Endothelial cell of umbilical vein (primary cell): ENCODE measurements at regions not wholly inside any gene's neighbourhood (a gene's known extent, or its start where the extent isn't known, plus 50 kb on each side); places are given as distances from the start of the nearest gene placed in this dataset.

ENCODE experiments used
- BruUV-seq: library from RNA; stranded (reverse); fragments of 400-500 nt; replicated peaks from 2 replicates; lab custom pipeline; 2021; lab: Mats Ljungman, UMichigan
- CTCF ChIA-PET: fragments of 300-600, 350-600 bp; sonication (Branson Sonifier 250); formaldehyde crosslinking; loops from one replicate; lab custom pipeline; 2021; ENCODE audit warnings: antibody characterized with exemption, inconsistent platforms; lab: Charles Lee
- POLR2A ChIA-PET: fragments of 300-600, 350-600 bp; sonication (Branson Sonifier 250); formaldehyde crosslinking; loops from one replicate; lab custom pipeline; 2021; ENCODE audit warnings: antibody characterized with exemption, inconsistent platforms; lab: Charles Lee
- DNase-seq: peaks from one replicate; pipeline ENCODE4 v3.0.0-alpha.2; 2011; ENCODE audit warnings: low read depth, low spot score
- FAIRE-seq: peaks from 2 replicates; lab custom pipeline; 2011; peaks lifted over from hg19 to GRCh38; lab: Jason Lieb, UNC
- H2AFZ ChIP-seq: 2 replicates; pipeline ENCODE4 v1.6.0; 2012; ENCODE audit warnings: low read depth, low read length, control low read depth, inconsistent platforms
- H3K27ac ChIP-seq: 2 replicates; pipeline ENCODE4 v1.5.1; 2011; ENCODE audit warnings: low read depth, mild to moderate bottlenecking, control low read depth, low read length, moderate library complexity; ENCODE audit not compliant: insufficient read depth
- H3K27me3 ChIP-seq, 2 experiments: 2 replicates each; pipeline versions ENCODE4 v1.6.0 to v1.6.1; 2011; ENCODE audit warnings: low read length in 2 of 2, mixed read lengths in 1 of 2; ENCODE audit not compliant: control insufficient read depth in 2 of 2, insufficient read depth in 2 of 2
- H3K36me3 ChIP-seq, 2 experiments: 2 replicates in 1 of 2; 3 replicates in 1 of 2; pipeline ENCODE4 v1.5.1; 2011; ENCODE audit warnings: low read length in 2 of 2, mild to moderate bottlenecking in 1 of 2, moderate library complexity in 1 of 2; ENCODE audit not compliant: control insufficient read depth in 2 of 2, insufficient read depth in 2 of 2; ENCODE audit errors: extremely low read depth in 1 of 2
- H3K4me1 ChIP-seq: 3 replicates; pipeline ENCODE4 v1.5.1; 2011; ENCODE audit warnings: mild to moderate bottlenecking, low read length; ENCODE audit not compliant: control insufficient read depth, insufficient read depth; ENCODE audit errors: extremely low read depth
- H3K4me2 ChIP-seq: 2 replicates; pipeline ENCODE4 v1.6.1; 2011; ENCODE audit warnings: low read length, control low read depth, mixed read lengths; ENCODE audit not compliant: insufficient read depth
- H3K4me3 ChIP-seq, 3 experiments: fragments of 200-600 bp in 1 of 3; sonication (generic), shearing (Covaris generic) in 1 of 3; replicated peaks in 1 of 3; 2 replicates each; pipeline ENCODE4 v1.5.1; 2011 to 2016; ENCODE audit warnings: control low read depth in 3 of 3, low read length in 3 of 3, mild to moderate bottlenecking in 2 of 3, inconsistent platforms in 1 of 3, low read depth in 1 of 3, moderate library complexity in 1 of 3; ENCODE audit not compliant: insufficient read depth in 1 of 3
- H3K79me2 ChIP-seq: 2 replicates; pipeline ENCODE4 v1.6.0; 2012; ENCODE audit warnings: low read length, inconsistent platforms; ENCODE audit not compliant: control insufficient read depth, insufficient read depth
- H3K9ac ChIP-seq: replicated peaks from 2 replicates; pipeline ENCODE3; 2011; ENCODE audit warnings: low read length, control low read depth; ENCODE audit not compliant: insufficient read depth; ENCODE audit errors: extremely low read depth
- H3K9me1 ChIP-seq: replicated peaks from 3 replicates; pipeline ENCODE4 v1.6.0; 2011; ENCODE audit warnings: mild to moderate bottlenecking, low read length; ENCODE audit not compliant: control insufficient read depth, insufficient read depth; ENCODE audit errors: extremely low read depth
- H3K9me3 ChIP-seq: replicated peaks from 2 replicates; pipeline ENCODE4 v1.5.1; 2012; ENCODE audit warnings: low read length, inconsistent platforms; ENCODE audit not compliant: control insufficient read depth, insufficient read depth
- H4K20me1 ChIP-seq: replicated peaks from 2 replicates; pipeline ENCODE3; 2011; ENCODE audit warnings: mild to moderate bottlenecking, low read length; ENCODE audit not compliant: control insufficient read depth, insufficient read depth; ENCODE audit errors: extremely low read depth
- EZH2 ChIP-seq: IDR thresholded peaks from 2 replicates; pipeline ENCODE4 v1.6.1; 2012; ENCODE audit warnings: borderline replicate concordance, low read depth, mild to moderate bottlenecking, moderate library complexity, low read length, inconsistent platforms; ENCODE audit not compliant: severe bottlenecking
- FOS ChIP-seq: IDR thresholded peaks from 2 replicates; pipeline ENCODE4 v1.6.1; 2011; ENCODE audit warnings: mild to moderate bottlenecking, low read length, moderate library complexity, borderline replicate concordance; ENCODE audit not compliant: insufficient read depth
- GATA2 ChIP-seq: IDR thresholded peaks from 2 replicates; pipeline ENCODE4 v1.7.0; 2011; ENCODE audit warnings: low read depth, mild to moderate bottlenecking, moderate library complexity, mixed read lengths, low read length; ENCODE audit not compliant: insufficient read length, insufficient read depth
- JUN ChIP-seq: IDR thresholded peaks from 2 replicates; pipeline ENCODE4 v1.6.1; 2011; ENCODE audit warnings: borderline replicate concordance, low read depth; ENCODE audit not compliant: insufficient read length, insufficient read depth
- MYC ChIP-seq: IDR thresholded peaks from one replicate; pipeline ENCODE4 v1.6.1; 2011; ENCODE audit warnings: mild to moderate bottlenecking, low read depth, low read length
- POLR2A ChIP-seq: IDR thresholded peaks from 2 replicates; pipeline ENCODE4 v1.6.1; 2012; ENCODE audit warnings: low read depth, mild to moderate bottlenecking, control low read depth, low read length
- POLR2AphosphoS5 ChIP-seq: IDR thresholded peaks from 2 replicates; pipeline ENCODE4 v1.6.1; 2012; ENCODE audit warnings: low read depth, mild to moderate bottlenecking, control low read depth, low read length, moderate library complexity; ENCODE audit not compliant: insufficient read depth
- dilution Hi-C: fragments of 300-500 bp; cut with MboI; formaldehyde crosslinking; loops from one replicate; pipeline ENCODE4 v1.15.0; 2019; ENCODE audit warnings: low sequenced_read_pairs; ENCODE audit not compliant: extremely low pct_ligation_motif_present
- intact Hi-C: fragments of 100-400 bp; cut with micrococcal nuclease; formaldehyde crosslinking; loops from one replicate; pipeline ENCODE4 v1.10.0; 2022
- TF ChIP-seq, protein P1 (sequence below), 2 donors: IDR thresholded peaks; 1 replicate in 1 of 2; 2 replicates in 1 of 2; pipeline ENCODE4 v1.5.1; 2011; ENCODE audit warnings: low read length in 2 of 2, mild to moderate bottlenecking in 2 of 2, moderate library complexity in 2 of 2, control low read depth in 1 of 2, inconsistent platforms in 1 of 2, low read depth in 1 of 2; ENCODE audit not compliant: insufficient read depth in 1 of 2; ENCODE audit errors: extremely low read depth in 1 of 2
- TF ChIP-seq, protein P2 (sequence below): IDR thresholded peaks from 2 replicates; pipeline ENCODE4 v1.6.1; 2011; ENCODE audit not compliant: insufficient read depth, insufficient read length

DNA sequence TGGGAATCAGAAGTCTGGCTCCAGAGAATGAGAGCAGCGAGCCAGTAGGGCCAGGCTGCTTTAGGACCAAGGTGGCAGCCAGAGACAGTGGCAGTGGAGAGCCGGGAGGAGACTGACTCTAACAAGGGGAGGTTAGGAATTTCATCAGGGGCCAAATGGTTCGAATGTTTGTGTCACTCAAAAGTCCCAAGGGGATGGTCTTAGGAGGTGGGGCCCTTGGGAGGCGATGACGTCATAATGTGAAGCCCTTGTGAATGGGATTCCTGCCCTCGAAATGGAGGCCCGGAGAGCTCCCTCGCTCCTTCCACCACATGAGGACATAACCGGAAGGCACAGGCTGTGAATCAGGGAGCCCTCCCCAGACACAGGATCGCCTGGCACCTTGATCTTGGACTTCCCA is 299.7 kb downstream of the QKI start:
- DNase-seq: no peak
- Histone ChIP-seq H2AFZ (no peak overlapping the region), H3K9me3 (no peaks in the 10 kb centered on the region), H3K79me2 (no peaks in the 10 kb centered on the region), H3K9me1 (no peaks in the 10 kb centered on the region), H3K36me3 (no peaks in the 10 kb centered on the region), H3K4me2 (no peak overlapping the region), H3K27me3 (no peaks in the 10 kb centered on the region), H3K27ac (no peak overlapping the region), H4K20me1 (no peaks in the 10 kb centered on the region), H3K4me3 (no peak overlapping the region), H3K9ac (no peak overlapping the region), H3K4me1 (no peaks in the 10 kb centered on the region)
- intact Hi-C loops (no loop called here), dilution Hi-C loops (no loop called here)
- ChIA-PET POLR2A (no interaction called here), CTCF (no interaction called here)
- TF ChIP-seq POLR2AphosphoS5 (no peak), EZH2 (no peak), GATA2 (no peak), POLR2A (no peak), JUN (no peak), MYC (no peak), FOS (no peak)
- TF ChIP-seq, protein P1, sequence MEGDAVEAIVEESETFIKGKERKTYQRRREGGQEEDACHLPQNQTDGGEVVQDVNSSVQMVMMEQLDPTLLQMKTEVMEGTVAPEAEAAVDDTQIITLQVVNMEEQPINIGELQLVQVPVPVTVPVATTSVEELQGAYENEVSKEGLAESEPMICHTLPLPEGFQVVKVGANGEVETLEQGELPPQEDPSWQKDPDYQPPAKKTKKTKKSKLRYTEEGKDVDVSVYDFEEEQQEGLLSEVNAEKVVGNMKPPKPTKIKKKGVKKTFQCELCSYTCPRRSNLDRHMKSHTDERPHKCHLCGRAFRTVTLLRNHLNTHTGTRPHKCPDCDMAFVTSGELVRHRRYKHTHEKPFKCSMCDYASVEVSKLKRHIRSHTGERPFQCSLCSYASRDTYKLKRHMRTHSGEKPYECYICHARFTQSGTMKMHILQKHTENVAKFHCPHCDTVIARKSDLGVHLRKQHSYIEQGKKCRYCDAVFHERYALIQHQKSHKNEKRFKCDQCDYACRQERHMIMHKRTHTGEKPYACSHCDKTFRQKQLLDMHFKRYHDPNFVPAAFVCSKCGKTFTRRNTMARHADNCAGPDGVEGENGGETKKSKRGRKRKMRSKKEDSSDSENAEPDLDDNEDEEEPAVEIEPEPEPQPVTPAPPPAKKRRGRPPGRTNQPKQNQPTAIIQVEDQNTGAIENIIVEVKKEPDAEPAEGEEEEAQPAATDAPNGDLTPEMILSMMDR (IDR thresholded peaks at IDR 0.05; ENCODE audit: extremely low read depth in 1 of 2, insufficient read depth in 1 of 2, low read depth in 1 of 2, low read length in 2 of 2): no peak
- TF ChIP-seq, protein P2, sequence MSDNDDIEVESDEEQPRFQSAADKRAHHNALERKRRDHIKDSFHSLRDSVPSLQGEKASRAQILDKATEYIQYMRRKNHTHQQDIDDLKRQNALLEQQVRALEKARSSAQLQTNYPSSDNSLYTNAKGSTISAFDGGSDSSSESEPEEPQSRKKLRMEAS: no peak
- BruUV-seq: no TSS peak
- FAIRE-seq: no peak
